DND-41 (cell line): ENCODE measurements at regions not wholly inside any gene's neighbourhood (a gene's known extent, or its start where the extent isn't known, plus 50 kb on each side); places are given as distances from the start of the nearest gene placed in this dataset.

Experiments
- ATAC-seq: fragments of 200-7000 bp; cut with Tn5 transposase; 3 replicates; pipeline ENCODE4 v1.9.1; 2021; ENCODE audit warnings: low read depth; ENCODE audit not compliant: insufficient read depth
- DNase-seq: peaks from one replicate; pipeline ENCODE4 v3.0.0-alpha.2; 2020
- H2AFZ ChIP-seq: 2 replicates; pipeline ENCODE4 v1.6.0; 2012; ENCODE audit warnings: low read depth, low read length
- H3K27ac ChIP-seq: 2 replicates; pipeline ENCODE4 v1.5.1; 2012; ENCODE audit warnings: low read length, inconsistent platforms
- H3K27me3 ChIP-seq: fragments of 200-600 bp; sonication (generic); 2 replicates; pipeline ENCODE4 v1.6.0; 2012; ENCODE audit warnings: low read length, mild to moderate bottlenecking, inconsistent platforms; ENCODE audit not compliant: insufficient read depth, poor library complexity
- H3K36me3 ChIP-seq: 2 replicates; pipeline ENCODE4 v1.5.1; 2012; ENCODE audit warnings: low read length, inconsistent platforms; ENCODE audit not compliant: insufficient read depth
- H3K4me1 ChIP-seq: 2 replicates; pipeline ENCODE4 v1.5.1; 2012; ENCODE audit warnings: mild to moderate bottlenecking, low read length; ENCODE audit not compliant: insufficient read depth
- H3K4me2 ChIP-seq: 2 replicates; pipeline ENCODE4 v1.6.0; 2012; ENCODE audit warnings: mild to moderate bottlenecking, moderate library complexity, low read length, inconsistent platforms; ENCODE audit not compliant: insufficient read depth
- H3K4me3 ChIP-seq, 2 experiments: fragments of 200-600 bp in 1 of 2; shearing (Covaris generic) in 1 of 2; 2 replicates each; pipeline ENCODE4 v1.5.1; 2012 to 2016; ENCODE audit warnings: inconsistent platforms in 2 of 2, low read length in 2 of 2, mild to moderate bottlenecking in 2 of 2, low read depth in 1 of 2, moderate library complexity in 1 of 2
- H3K79me2 ChIP-seq: 2 replicates; pipeline ENCODE4 v1.6.0; 2012; ENCODE audit warnings: low read length, inconsistent platforms; ENCODE audit not compliant: insufficient read depth
- H3K9ac ChIP-seq: 2 replicates; pipeline ENCODE4 v1.6.0; 2012; ENCODE audit warnings: low read depth, mild to moderate bottlenecking, inconsistent platforms, low read length, moderate library complexity
- H3K9me3 ChIP-seq: 2 replicates; pipeline ENCODE4 v1.5.1; 2012; ENCODE audit warnings: low read length, moderate library complexity, mild to moderate bottlenecking, inconsistent platforms; ENCODE audit not compliant: insufficient read depth, severe bottlenecking
- H4K20me1 ChIP-seq: 2 replicates; pipeline ENCODE4 v1.6.0; 2012; ENCODE audit warnings: low read length; ENCODE audit not compliant: insufficient read depth
- CTCF ChIP-seq: IDR thresholded peaks from 2 replicates; pipeline ENCODE4 v1.5.1; 2012; ENCODE audit warnings: borderline replicate concordance, low read length, moderate library complexity, mild to moderate bottlenecking; ENCODE audit not compliant: poor library complexity, severe bottlenecking; ENCODE audit errors: extremely low read depth
- EZH2 ChIP-seq: IDR thresholded peaks from 3 replicates; pipeline ENCODE4 v1.6.1; 2012; ENCODE audit warnings: borderline replicate concordance, low read depth, mild to moderate bottlenecking, moderate library complexity, low read length, inconsistent platforms; ENCODE audit not compliant: severe bottlenecking

- no peaks in the 10 kb centered on the region for H3K36me3 ChIP-seq
- TF ChIP-seq EZH2 (no peak), CTCF (no peak)
- no peaks in the 10 kb centered on the region for H3K9me3 ChIP-seq
- no peak overlapping the region for H3K9ac ChIP-seq
- DNase-seq (peak; percentile 60), ATAC-seq (peak; percentile 96)
- H3K79me2 ChIP-seq: no peaks in the 10 kb centered on the region
- peak overlapping the region; percentile 56 for H3K27ac ChIP-seq
- peak overlapping the region in 1 of 2 experiments; percentile 34; a peak in 2 of 4 replicates for H3K4me3 ChIP-seq
- H3K4me2 ChIP-seq: peak overlapping the region; percentile 57
- H2AFZ ChIP-seq: 0 out of 2 replicates have a peak overlapping the region, but pooled peaks have one; percentile 26
- H3K4me1 ChIP-seq: peaks cover 23% of the 10 kb centered on the region
- H3K27me3 ChIP-seq: no peaks in the 10 kb centered on the region
- no peaks in the 10 kb centered on the region for H4K20me1 ChIP-seq
These were observed 266.6 kb downstream of the RPS4Y2 start for GRCh38 chrY:21022326-21023044.

- no peak overlapping the region for H3K27ac ChIP-seq
- ATAC-seq (no peak), DNase-seq (no peak)
- H3K9me3 ChIP-seq: no peaks in the 10 kb centered on the region
- TF ChIP-seq EZH2: no peak
- TF ChIP-seq CTCF: no peak
- H3K9ac ChIP-seq: no peak overlapping the region
- H3K36me3 ChIP-seq: no peaks in the 10 kb centered on the region
- H3K4me2 ChIP-seq: no peak overlapping the region
- no peak overlapping the region for H3K4me3 ChIP-seq
- H3K4me1 ChIP-seq: peaks cover 23% of the 10 kb centered on the region
- no peak overlapping the region for H2AFZ ChIP-seq
- H3K79me2 ChIP-seq: no peaks in the 10 kb centered on the region
- H3K27me3 ChIP-seq: no peaks in the 10 kb centered on the region
- H4K20me1 ChIP-seq: no peaks in the 10 kb centered on the region
These were observed 268.0 kb downstream of the RPS4Y2 start for GRCh38 chrY:21023906-21024305.

- Histone ChIP-seq H3K4me1 (peaks cover 11% of the 10 kb centered on the region), H3K9me3 (no peaks in the 10 kb centered on the region), H4K20me1 (no peaks in the 10 kb centered on the region), H3K4me2 (no peak overlapping the region), H3K27me3 (no peaks in the 10 kb centered on the region), H3K36me3 (no peaks in the 10 kb centered on the region), H3K27ac (no peak overlapping the region), H2AFZ (no peak overlapping the region), H3K9ac (no peak overlapping the region), H3K79me2 (no peaks in the 10 kb centered on the region), H3K4me3 (no peak overlapping the region)
- ATAC-seq: no peak
- DNase-seq: no peak
- TF ChIP-seq EZH2 (no peak), CTCF (no peak)
These were observed 272.6 kb downstream of the RPS4Y2 start for GRCh38 chrY:21028506-21028905.

- H3K4me1 ChIP-seq: peaks cover 29% of the 10 kb centered on the region
- H3K27me3 ChIP-seq: no peaks in the 10 kb centered on the region
- no peak overlapping the region for H3K4me2 ChIP-seq
- H3K36me3 ChIP-seq: no peaks in the 10 kb centered on the region
- no peak for TF ChIP-seq CTCF
- no peak for TF ChIP-seq EZH2
- H2AFZ ChIP-seq: no peak overlapping the region
- H3K79me2 ChIP-seq: no peaks in the 10 kb centered on the region
- no peak overlapping the region for H3K9ac ChIP-seq
- ATAC-seq (no peak), DNase-seq (no peak)
- H3K27ac ChIP-seq: peak overlapping the region; percentile 40; the same call in 1 of the 2 replicates
- no peaks in the 10 kb centered on the region for H4K20me1 ChIP-seq
- H3K4me3 ChIP-seq: no peak overlapping the region
- H3K9me3 ChIP-seq: no peaks in the 10 kb centered on the region
These were observed 277.5 kb downstream of the RPS4Y2 start for GRCh38 chrY:21033363-21033762.
